EL (cell line): ENCODE measurements at regions not wholly inside any gene's neighbourhood (a gene's known extent, or its start where the extent isn't known, plus 50 kb on each side); places are given as distances from the start of the nearest gene placed in this dataset.
"Not testable (repeated sequence)": the region's sequence is repeated elsewhere in the genome, so short reads cannot be mapped to it uniquely, and the experiment has no call there.

Experiments used
- DNase-seq: peaks from one replicate; pipeline ENCODE4 v3.0.0-alpha.2; 2016

DNA sequence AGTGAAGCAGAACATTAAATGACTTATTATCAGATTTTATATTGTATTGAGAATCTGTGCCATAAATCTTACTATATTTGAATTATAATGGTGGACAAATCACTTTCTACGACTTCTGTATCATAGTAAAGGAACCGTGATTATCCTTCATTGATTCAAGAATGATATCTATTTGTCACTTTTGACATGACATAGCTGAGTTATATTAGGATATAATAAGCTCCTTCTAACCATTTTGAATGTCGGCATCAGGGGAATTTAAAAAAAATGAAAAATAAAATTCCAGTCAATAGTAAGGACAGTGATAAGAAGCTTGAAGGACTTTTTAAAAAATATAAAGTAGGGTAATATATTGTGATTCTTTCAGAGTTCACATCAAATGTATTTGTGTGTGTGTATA, 338.9 kb upstream of the ACO1 start:
- no peak for DNase-seq

DNA sequence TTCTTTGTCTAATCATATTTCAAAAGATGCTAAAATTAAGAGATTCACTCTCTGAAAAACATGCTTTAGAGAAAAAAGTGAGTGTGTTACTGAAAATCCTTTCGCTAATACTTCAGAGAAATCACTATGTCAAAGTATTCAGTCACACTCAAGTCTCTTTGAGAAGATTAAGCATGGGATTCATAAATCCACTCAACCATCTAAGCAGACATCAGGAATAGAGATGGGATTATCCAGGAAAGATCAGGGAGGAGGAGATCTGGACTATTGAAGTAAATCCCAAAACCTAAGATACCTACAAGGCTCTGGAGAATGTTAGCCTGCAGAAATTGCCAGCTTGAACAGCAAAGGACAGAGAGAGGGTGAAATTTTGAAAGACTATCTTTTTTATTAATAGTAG, 317.2 kb upstream of the ACO1 start:
- no peak for DNase-seq

DNA sequence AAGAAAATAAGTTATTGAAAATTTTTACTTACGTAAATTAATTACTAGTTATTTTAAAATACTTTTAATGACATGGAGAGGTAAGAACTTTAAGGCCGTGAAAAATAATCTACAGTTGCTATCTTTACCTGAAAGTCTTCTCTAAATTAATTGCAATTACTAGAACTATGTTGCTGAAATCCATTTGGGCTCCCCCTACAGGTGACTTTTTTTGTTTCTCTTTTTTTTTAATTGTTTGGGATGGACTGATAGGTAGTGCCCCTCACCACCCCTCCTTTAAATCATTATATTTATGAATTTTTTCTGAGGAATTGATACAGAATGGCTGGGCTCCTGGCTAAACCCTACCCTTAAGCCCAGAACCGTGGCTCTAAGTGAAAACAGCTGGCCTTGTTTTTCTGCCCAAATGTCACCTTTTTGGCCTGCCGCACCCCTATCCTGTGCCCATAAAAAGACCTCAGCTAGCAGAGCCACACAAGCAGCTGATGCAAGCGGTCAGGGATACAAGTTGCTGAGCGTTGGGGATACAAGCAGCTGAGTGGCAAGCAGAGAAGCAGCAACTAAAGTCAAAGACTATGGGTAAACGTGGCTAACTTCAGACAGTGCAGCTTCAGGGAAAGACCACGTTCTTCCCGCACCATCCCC, 315.2 kb upstream of the ACO1 start:
- DNase-seq = no peak

DNA sequence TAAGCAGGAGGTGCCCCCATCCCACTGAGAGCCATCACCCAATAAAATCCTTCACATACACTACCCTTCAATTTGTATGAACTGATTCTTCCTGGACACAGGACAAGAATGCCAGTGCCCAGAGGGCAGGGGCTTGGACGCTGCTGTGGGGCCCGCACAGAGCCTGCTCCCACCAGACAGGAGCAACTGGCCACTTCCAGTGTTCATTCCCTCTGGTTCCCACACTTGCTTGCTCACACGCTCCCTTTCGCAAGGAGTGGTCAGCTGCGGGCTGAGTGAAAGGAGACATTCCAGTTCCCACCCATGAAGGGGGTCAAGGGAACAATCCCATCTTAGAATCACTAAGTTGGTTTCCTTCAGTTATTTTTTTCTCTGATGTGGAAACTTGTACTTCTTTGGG, 314.5 kb upstream of the ACO1 start:
- DNase-seq = no peak

DNA sequence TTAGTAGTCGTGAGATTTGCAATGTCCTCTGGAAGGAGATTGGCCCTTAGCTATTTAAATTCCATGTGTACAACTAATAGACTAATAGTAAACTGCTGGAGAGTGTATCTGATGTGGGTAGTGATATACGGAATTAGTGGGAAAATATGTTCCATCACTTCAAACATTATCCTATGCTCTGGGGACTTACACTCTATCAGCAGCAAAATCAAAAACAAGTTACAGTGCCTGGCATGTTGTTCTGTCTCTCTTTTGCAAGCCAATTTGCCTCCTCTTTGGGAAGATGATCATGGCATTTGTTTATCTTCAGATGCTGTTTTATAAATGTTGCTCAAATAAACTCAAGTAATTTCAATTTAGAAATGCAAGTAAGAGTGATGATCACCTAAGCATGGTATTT, 311.9 kb upstream of the ACO1 start:
- DNase-seq = no peak

GRCh38 chr9:32092031-32092430, 292.4 kb upstream of the ACO1 start:
- no peak for DNase-seq

DNA sequence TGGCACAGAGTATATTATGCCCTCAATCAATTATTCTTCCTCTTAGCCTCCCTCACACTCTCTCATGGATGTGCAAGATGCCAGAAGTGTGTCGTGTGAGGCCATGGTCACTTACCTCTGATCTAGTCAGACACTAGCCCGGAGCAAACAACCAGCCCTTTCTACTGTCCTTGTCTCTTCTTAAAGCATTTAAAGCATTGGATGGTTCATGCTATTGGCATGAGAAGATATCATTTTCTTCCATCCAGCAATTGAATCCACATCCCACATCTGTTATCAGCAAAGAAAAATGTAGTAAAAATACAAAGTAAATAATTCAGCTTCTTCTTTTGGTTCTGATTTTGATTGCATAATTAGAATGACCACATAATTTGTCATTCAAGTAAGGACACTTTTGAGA, 267.2 kb upstream of the ACO1 start:
- no peak for DNase-seq

- no peak for DNase-seq
Observed at GRCh38 chr9:32128546-32128945, 255.9 kb upstream of the ACO1 start.

DNA sequence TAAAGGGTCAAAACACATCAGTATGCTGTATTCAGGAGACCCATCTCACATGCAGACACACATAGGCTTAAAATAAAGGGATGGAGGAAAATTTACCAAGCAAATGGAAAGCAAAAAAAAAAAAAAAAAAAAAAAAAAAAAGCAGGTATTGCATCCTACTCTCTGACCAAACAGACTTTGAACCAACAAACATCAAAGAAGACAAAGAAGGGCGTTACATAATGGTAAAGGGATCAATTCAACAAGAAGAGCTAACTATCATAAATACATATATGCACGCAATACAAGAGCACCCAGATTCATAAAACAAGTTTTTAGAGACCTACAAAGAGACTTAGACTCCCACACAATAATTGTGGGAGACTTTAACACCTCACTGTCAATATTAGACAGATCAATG, 253.7 kb upstream of the ACO1 start:
- DNase-seq = not testable (repeated sequence)

DNA sequence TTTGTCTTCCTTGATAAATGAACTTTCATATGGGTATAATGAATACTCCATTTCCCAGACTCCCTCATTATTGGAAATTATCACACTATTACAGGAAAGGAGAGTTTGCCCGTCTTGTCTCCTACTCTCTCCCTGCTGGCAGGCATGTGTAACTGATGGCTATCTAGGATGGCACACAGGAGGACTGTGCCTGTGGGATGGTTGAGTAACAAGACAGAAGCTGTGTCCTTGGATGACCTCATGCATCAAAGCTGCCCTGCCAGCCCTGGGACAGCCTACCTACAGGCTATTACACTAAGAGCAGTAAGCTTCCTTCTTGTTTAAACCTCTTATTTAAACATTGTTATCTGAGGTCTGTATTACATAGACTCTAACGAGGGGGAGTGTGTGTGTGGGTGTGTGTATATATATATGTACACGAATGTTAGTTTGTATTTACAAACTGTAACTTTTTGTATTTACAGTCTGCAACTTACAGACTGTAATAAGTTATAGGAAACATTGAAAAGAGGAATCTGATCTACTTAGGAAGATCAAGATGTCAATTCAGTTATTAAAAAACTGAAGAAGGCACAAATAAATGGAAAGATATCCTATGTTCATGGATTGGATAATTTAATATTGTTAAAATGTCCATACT, 247.6 kb upstream of the ACO1 start:
- DNase-seq = no peak

DNA sequence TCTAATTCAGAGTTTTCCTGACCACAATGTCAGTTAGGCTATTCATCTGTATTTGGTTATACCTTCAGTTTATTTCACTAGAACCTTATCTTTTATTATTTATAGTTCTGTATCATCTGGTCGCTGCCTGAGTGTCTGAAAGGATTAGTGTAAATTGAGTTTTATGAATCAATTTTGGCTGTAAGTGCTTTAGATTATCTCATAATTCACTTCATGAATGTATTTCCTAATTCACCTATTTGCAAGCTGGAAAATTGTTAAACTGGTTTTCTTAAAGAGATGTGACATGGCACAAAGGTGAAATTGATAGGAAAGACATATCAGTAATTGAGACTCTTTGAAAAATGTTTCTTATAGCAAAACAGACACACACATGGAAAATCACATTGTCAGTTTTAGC, 242.4 kb upstream of the ACO1 start:
- DNase-seq = no peak

DNA sequence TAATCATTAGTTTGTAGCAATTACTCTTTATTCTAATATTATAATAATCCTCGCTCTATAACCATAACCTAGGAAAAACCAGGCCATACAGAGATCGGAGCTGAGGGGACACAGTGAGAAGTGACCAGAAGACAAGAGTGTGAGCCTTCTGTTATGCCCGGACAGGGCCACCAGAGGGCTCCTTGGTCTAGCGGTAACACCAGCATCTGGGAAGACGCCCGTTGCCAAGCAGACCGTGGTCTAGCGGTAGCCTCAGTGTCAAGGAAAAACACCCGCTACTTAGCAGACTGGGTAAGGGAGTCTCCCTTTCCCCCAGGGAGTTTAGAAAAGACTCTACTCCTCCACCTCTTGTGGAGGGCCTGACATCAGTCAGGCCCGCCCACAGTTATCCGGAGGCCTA, 235.9 kb upstream of the ACO1 start:
- not testable (repeated sequence) for DNase-seq

- no peak for DNase-seq
Observed at GRCh38 chr9:32161209-32161608, 223.2 kb upstream of the ACO1 start.

- no peak for DNase-seq
Observed at GRCh38 chr9:32161720-32162119, 222.7 kb upstream of the ACO1 start.

- DNase-seq = not testable (repeated sequence)
Observed at GRCh38 chr9:32166316-32166715, 218.1 kb upstream of the ACO1 start.

- DNase-seq = no peak
Observed at GRCh38 chr9:32171339-32171738, 213.1 kb upstream of the ACO1 start.

- no peak for DNase-seq
Observed at GRCh38 chr9:32172256-32172655, 212.2 kb upstream of the ACO1 start.

- no peak for DNase-seq
Observed at GRCh38 chr9:32177396-32177795, 207.0 kb upstream of the ACO1 start.

DNA sequence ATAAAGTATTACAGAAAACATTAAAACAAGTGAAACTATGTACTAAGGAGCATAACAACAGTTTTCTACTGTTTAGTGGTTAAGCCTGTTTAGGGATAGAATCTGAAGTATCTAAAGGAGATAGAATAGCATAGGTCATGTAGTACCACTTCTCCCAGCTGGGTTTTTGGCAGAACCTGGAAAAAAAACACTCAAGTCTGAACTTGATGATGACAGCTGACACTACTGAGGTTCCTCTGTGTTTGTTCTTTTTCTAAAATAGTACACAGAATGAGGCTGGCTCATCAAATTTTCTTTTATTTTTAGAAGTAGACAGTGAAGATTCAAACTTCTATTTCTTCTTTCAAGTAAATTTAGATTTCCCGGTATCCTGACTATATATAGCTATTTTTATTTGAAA, 203.8 kb upstream of the ACO1 start:
- DNase-seq = no peak

GRCh38 chr9:32200241-32200640, 184.2 kb upstream of the ACO1 start:
- no peak for DNase-seq

DNA sequence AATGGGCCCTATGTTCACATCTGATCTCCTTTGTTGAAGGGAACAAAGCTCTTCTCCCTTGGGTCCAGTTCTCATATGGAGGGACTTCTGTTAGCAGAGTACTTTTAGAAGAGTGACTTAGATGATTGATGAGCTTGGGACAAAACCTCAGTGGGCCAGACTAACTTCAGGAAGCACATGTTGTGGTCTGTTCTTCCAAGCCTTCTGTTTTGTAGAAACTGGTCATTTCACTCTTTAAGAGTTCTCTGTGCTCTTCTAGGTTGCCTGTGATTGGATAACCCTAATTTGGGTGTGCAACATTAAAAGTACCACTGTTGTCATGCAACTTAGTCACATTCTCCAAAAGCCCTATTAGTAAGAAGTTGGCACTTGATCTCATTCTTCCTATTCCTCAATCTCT, 183.5 kb upstream of the ACO1 start:
- no peak for DNase-seq

GRCh38 chr9:32209164-32209563, 175.3 kb upstream of the ACO1 start:
- not testable (repeated sequence) for DNase-seq

DNA sequence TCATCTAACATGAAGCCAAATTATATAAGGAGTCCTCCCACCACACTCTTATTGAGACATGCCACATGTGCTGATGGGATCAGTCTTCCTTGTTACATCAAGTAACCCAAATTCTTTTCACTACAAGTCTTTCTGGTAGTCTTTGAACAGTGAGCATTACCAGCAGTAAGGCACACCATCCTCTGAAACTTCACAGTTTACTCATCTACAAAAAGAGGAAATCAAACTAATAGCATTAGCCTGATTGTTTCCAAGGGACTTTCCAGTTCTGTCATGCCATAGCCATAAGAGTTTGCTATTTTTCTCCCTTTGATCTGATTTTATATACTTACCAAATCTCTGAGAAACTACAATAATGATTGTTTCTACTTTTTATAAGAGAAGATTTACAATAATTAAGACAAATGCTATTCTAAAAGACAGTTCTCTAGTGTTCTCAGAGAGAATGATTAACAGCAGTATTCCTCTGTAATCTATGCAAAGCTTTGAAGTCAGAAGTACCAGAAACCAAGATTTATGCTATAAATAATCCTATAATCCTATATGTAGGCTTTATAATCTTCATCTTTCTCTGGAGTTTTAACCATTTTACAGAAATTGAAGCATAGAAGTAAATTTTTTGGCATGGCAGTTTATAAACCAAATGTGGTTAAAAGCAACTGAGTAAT, 166.2 kb upstream of the ACO1 start:
- no peak for DNase-seq

DNA sequence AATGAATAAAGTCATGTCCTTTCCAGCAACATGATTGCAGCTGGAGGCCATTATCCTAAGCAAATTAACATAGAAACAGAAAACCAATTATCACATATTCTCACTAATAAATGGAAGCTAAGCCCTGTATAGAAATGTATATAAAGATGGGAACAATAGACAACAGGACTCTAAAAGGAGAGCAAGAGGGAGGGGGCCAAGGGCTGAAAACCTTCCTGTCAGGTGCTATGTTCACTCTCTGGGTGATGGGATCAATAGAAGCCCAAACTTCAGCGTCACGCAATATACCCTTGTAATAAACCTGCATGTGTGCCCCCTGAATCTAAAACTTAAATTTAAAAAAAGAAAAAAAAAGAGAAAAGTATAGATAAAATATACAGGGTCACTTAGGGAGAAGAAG, 163.7 kb upstream of the ACO1 start:
- DNase-seq = no peak

GRCh38 chr9:32234451-32234850, 150.0 kb upstream of the ACO1 start:
- DNase-seq = no peak
